GM21786 (cell line): ENCODE measurements at regions not wholly inside any gene's neighbourhood (a gene's known extent, or its start where the extent isn't known, plus 50 kb on each side); places are given as distances from the start of the nearest gene placed in this dataset.

Source experiments
- ATAC-seq: cut with Tn5 transposase; IDR thresholded peaks from one replicate; pipeline ENCODE4 v1.9.1; 2021; ENCODE audit not compliant: unreplicated experiment

DNA sequence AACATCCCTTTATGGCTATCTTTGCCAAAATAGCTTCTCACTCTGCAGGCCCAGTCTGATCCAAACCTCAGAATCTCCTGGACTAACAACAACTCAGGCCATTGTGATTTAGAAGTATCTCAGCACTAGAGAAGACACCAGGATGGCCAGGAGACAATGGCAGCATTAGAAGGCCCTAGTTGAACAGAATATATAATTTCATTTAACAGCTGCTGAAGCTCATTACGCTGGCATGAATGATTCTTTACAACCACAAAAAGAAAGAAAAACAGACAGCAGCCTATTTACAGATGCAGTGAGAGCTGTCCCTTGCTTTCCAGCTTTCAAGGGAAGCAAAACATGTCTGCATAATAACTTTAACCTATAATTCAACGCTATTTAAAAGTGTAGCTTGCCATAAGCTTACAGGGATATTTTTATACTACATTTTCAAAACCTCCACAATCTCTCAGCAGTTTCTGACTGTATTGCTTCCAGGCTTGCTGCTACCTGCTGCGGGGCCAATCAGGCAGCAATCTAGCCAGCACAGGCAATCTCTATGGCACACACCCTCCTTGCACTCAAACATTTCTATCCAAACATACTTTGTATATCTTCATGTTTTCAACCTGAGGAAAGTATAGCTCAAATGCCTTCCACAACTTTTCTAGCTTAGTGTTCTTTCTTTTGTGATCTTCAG lies 107.3 kb downstream of the OGFRL1 start:
- no peak for ATAC-seq

- peak; percentile 96 for ATAC-seq
Observed at GRCh38 chr6:71396410-71396801, 107.8 kb downstream of the OGFRL1 start.

DNA sequence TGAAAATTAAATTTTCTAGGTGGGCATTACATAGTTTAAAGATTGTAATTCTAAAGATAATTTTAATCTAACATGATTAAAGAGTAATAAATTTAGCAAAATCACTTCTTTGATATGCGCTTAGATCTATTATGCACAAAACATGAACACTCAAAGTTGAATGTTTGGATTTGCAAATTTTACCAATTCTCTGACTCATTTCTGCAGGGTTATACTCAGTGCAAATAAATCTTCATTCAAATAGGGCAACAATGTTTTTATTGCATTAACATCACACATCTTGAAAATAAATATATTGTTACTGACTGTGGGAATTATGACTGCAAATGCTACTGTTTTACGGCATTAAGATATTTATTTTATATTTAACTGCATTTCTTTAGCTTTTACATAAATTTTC lies 110.7 kb downstream of the OGFRL1 start:
- no peak for ATAC-seq

- no peak for ATAC-seq
Observed at GRCh38 chr6:71400852-71401251, 112.2 kb downstream of the OGFRL1 start.

DNA sequence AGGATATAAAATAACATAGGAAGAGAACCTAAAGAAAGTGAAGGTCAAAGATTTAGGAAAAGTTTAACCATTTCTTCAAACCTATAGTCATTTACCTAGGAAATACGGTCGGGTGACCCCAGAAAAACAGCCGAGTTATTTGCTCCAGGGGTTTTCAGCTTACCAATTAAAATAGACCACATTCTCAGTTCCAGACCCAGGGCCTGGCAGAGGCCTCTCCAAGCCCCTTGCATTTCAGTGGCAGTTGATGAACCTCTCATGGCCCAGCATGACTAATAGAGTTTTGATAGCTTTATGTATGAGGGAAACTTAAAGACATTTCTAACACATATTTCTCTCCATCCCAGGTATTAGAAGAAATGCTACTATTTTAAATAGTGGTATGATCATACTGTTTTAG lies 113.5 kb downstream of the OGFRL1 start:
- peak; percentile 50 for ATAC-seq

DNA sequence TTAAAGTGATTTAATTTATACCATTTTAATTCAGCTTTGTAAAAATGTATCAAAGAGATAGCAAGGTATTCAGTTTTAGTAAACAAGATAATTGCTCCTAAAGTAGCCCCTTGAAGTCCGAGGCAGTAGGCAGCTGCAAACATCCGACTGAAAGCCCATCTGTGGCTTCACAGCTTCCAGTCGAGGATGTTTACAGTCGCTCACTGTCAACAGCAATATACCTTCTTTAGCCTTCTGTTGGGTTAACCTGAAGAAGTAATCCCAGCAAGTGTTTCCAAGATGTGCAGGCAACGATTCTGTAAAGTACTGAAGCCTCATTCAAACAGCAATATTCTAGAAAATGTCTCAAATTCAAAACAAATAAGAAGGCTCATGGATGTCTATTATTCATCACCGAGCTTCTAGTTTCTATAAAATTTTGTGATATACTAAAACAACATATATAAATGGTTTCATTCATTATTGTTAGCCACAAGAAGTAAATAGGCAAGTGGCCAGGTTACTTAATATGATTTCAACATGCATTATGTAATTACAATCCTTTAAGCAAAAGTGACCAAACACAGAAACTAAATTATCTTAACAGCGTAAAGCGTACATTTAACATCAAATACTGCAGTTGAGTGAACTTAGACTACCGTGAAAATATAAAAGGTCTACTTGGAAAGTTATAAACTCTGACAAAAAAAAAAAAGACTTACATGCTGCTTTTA lies 115.0 kb downstream of the OGFRL1 start:
- ATAC-seq, result no peak

DNA sequence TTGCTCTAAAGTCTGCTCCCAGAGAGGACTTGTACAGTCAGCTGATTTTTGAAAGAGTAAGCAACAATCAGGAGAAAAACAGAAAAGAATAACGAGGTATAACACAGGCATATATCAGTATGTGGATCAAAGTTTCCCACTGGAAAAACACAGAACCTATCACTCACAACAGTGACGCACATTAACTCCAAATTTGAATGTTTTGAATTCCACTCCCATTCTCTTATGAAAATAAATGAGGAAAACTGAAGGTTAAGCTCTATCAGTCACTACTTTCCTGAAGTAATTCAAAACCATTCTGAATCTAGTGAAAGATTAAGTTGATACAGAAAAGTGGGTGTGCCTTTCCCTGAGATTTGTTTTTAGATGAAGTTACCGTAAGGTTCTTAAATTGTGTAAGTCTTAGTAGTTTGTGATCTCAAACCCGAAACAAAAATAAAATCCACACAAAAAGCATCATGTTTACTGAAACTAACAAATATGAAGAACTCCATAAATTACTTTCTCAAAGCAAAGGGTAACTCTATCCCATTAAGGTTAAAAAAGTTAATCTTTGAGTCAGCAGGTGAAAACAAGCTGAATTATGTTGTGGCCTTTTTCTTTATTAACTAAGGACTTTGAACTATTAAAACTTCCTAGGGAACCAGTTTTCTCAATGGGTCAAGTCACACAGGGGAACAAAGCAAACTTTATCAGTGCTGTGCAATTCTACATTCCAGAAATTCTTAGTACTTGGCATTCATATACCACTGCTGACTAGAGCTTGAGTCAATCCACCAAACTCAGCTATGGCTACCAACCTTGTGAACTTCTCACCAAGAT lies 115.7 kb downstream of the OGFRL1 start:
- no peak for ATAC-seq

DNA sequence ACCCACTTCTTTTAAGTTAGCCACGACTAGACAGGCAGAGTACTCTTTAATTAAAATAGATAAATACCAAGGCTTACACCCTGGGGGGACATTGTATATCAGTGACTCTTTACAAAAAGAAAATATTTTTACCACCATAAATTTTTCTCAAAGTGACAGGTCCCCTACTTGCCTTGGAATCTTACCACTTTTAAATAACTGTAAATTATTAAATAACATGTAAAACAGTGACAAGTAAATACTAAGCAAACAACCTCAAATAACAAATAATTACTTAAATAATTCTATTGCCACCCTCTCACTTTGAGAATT lies 116.3 kb downstream of the OGFRL1 start:
- no peak for ATAC-seq

DNA sequence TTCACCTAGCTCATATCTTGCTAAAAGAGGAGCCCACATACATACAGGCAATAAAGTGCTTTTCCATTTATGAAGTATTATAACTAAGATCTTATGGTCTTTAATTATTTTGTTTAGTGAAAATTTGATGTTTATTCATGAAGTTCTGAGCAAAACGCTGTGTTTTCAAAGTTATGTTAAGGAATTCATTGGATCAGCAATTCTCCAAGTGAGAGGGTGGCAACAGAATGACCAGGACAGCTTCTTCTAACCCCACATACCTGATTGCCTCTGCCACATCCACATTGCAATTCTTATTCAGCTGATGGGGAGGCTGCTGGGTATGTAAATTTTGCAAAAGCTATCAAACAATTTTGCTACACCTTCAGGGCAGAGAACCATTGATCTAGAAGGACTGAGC lies 116.8 kb downstream of the OGFRL1 start:
- no peak for ATAC-seq

GRCh38 chr6:71406865-71407860 lies 118.6 kb downstream of the OGFRL1 start:
- ATAC-seq, result no peak

DNA sequence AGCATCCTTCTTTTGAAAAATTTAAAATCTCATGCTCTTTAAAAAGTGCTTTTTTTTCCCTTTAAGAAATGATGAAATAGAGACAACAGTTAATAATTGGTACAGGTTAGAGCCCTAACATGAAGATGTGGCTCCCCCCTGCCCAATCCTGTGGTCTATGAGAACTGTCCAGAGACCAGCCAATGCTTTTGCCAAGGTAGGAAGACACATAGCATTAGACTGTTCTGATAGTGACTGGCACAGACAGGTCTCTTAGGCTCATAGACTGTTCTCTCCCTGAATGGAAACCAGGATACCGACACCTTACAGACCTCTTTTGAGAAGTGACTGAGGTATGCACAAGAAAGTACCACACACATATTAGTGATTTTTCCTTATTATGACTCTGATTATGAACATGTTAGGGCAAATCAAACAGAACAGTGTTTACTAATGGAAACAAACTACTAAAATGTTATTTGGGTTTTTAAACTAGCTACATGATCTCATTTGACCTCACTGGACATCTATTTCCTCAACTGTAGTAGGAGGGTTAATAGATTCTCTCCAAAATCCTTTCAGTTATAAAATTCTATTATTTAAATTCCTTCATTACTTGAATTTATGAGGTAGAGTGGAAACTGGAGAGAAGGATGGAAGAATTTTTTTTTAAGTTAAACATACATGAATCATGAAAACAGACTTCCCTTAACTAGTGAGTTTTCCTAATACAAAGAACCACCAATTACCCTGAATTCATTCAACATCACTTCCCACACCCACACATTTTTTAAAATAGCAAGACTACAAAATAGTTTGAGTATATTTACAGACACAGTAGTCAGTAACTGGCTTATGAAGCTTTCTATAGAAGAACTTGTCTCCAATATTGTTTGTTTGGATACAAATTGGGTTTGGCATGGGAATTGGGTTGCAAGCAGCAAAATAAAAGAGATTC lies 120.4 kb downstream of the OGFRL1 start:
- ATAC-seq, result no peak

GRCh38 chr6:71410164-71410566 lies 121.6 kb downstream of the OGFRL1 start:
- no peak for ATAC-seq

GRCh38 chr6:71410681-71411080 lies 122.1 kb downstream of the OGFRL1 start:
- no peak for ATAC-seq

DNA sequence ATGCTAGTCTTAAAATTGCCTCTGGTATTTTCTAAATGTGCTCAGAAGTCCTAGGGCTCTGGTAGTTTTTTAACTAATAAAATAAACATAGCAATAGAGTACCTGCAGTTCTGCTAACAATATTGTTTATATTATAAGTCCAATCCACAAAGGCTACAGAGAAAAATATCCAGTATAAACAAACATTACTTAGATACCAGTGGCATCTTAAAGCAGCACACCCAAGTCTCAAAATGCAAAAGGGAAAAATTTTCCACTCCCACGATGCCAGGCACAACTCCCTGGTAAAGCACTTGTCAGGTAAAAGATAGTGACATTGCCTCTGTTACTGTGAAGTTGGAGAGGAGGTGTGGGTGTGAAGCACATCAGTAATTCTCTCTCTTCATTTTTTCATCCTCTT lies 123.3 kb downstream of the OGFRL1 start:
- no peak for ATAC-seq

DNA sequence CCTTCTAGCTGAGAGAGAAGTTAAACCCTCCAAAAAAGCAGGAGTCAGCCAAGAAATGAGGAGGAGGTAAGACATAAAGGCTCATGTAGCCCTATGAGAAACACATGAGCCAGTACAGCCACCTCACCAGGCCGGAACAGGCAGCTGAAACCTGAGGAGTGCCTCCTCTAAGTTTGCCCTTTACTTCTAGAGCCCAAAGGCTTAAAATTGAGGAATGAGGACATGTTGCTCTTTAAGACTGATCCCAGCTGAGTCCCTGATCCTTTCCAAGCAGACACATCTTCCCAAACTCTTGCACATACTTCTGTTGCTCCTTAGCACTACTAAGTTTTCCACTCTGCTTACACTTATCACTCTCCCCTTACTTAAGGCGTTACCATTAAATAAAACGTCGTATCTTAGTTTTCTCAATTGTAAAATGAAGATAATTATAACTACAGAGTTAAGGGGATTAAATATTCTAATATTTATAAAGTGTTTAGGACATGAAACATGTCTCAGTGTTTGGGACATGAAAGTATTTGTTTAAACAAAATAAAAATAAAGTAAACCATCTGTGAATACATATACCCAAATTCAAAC lies 124.0 kb downstream of the OGFRL1 start:
- no peak for ATAC-seq

- no peak for ATAC-seq
Observed at GRCh38 chr6:71414486-71414885, 125.9 kb downstream of the OGFRL1 start.

DNA sequence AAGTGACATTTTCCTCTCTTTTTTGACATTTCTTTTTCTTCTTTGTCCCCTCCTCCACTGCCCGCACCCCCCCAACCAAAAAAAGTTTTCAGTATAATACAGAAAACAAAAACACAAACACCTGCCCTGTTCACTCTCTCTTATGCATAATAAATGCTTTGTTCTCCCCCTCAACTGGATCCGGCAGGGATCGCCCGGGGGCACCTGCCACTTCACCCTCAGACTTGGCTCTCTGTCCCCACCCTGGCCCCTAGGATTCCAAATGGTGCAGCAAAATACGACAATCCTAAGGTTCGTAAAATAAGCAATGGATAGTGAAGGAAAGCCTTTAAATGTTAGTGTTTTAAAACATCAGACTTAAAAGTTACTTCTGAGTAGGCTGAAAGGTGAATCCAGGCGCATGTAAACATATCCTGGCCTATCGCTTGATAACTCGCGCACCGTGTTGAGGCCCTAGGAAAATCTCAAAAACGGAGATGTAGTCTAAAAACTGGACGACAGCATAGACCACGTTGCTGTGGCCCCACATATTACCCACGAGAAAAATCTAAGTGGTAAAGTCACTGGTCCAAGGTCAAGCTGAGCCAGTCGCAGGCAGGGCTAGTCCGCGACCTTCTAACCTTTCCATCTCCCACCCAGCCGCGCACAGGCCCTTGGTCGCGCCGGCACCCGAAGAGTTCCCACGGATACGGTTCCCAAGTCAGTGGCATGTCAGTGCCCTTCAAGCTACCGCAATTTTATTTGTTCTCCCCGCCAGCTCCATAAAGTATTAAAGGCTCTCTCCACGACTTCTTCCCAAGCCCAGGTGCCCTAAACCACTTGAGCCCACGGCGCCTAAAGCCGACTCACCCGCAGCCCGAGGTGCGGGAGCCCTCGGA lies 130.8 kb downstream of the OGFRL1 start:
- ATAC-seq, result no peak

DNA sequence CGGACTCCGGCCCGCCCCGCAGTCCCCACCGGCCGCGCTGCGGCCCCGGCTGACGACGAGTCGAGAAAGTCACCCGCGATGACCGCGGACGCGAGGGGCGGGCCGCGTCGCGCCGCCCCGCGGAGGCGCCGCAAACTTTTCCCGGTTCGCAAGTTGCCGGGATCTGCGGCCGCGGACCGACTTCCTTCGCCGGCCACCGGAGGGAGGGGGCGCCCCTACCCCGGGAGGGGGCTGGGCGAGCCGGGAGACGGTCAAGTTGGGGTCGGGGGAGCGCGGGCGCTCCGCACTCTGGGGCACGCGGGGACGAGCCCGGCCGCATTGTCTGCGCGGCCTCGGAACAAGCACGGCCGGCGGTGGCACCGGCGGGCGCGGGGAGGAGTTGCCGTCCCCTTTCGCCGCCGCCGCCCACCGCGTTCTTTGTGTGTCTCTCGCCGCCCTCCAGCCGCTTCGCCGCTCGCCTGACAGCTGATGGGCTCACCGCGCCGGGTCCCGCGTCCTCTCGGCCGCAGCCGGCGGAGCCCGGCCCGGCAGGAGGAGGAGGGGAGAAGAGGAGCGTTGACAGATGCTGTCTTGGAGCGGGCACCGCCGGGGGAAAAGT lies 131.6 kb downstream of the OGFRL1 start:
- ATAC-seq, result peak; percentile 45
